ENCODE measurements at regions not wholly inside any gene's neighbourhood (a gene's known extent, or its start where the extent isn't known, plus 50 kb on each side); places are given as distances from the start of the nearest gene placed in this dataset.

DNA sequence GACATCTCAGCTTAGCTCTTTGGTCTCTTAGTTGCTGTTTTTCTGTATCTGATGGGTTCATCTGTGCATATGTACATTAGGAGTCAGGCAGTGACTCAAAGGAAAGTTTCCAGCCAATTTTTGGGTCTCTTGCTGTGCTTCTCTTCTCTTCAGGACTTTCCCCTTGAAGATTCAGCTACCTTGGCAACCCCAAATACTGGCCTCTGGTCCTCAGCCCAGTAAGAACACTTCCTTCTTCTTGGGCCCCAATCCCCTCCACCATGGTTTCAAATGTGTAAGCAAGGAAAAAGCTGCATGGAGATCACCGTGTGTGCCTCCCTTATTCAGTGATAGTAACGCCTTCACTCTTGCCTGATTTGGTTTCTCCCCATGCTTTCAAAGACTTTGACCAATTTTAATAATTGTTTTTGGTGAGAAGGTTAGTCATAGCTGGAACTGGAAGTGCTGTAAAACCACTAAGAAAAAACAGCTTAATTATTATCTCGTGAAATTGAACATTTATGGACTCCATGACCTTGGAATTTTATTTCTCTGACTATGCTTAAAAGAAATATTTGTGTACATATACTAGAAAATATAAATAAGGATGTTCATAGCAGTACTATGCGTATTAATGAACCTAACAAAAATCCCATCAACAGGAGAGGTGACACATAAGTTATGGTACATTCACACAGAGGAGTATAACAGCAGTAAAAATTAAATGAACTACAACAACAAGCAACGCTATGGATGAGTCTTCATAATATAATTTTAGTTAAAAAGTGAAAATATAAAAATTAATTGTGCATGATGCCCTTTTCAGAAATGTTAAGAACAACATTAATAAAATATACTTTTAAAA is 125.3 kb upstream of the BCL6 start:
- TF ChIP-seq, protein P1, sequence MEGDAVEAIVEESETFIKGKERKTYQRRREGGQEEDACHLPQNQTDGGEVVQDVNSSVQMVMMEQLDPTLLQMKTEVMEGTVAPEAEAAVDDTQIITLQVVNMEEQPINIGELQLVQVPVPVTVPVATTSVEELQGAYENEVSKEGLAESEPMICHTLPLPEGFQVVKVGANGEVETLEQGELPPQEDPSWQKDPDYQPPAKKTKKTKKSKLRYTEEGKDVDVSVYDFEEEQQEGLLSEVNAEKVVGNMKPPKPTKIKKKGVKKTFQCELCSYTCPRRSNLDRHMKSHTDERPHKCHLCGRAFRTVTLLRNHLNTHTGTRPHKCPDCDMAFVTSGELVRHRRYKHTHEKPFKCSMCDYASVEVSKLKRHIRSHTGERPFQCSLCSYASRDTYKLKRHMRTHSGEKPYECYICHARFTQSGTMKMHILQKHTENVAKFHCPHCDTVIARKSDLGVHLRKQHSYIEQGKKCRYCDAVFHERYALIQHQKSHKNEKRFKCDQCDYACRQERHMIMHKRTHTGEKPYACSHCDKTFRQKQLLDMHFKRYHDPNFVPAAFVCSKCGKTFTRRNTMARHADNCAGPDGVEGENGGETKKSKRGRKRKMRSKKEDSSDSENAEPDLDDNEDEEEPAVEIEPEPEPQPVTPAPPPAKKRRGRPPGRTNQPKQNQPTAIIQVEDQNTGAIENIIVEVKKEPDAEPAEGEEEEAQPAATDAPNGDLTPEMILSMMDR (IDR thresholded peaks at IDR 0.05; ENCODE audit: insufficient read depth, low read depth, low read length), result no peak
- no peak overlapping the region for H3K4me3 ChIP-seq (ENCODE audit: low read depth, low read length)
- DNase-seq (ENCODE audit: low read depth), result no peak

DNA sequence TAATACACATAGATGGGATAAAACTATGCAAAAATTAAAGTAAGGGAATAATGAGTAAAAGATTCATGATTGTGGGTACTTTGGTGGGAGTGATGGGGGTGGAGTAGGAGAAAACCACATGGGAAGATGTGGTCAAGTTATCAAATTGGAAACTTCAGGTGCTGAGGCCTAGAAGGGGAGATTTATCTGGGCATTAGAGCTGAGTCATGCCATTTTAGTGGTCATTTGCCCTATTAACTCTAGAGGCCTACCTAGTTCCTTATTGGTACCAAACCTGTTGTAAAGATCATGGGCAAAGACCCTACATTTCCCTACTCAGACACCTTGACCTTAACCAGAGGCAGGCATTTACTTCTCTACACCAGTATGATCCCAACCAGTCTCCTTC is 125.9 kb upstream of the BCL6 start:
- no peak for DNase-seq (ENCODE audit: low read depth)
- TF ChIP-seq, protein P1 (IDR thresholded peaks at IDR 0.05; ENCODE audit: insufficient read depth, low read depth, low read length), result no peak
- no peak overlapping the region for H3K4me3 ChIP-seq (ENCODE audit: low read depth, low read length)

DNA sequence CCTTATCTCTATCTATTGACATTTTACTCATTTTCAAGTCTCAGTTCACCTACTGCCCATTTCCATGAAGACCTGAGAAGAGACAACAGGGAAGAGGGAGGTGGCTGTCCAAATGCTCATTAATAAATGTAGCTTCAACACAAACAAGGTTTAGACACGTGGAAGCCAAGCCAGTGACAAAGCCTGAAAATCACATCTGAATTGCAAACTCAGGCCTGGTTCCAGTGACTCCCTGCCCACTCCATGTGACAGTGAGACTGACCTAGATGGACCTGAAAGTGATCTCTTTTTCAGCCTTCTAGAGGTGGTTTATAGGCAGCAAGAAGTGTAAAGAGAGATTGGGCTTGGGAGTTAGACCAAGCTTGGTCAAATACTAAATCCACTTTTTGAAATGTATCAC is 126.6 kb upstream of the BCL6 start:
- TF ChIP-seq, protein P1 (IDR thresholded peaks at IDR 0.05; ENCODE audit: insufficient read depth, low read depth, low read length), result no peak
- no peak for DNase-seq (ENCODE audit: low read depth)
- H3K4me3 ChIP-seq (ENCODE audit: low read depth, low read length), result no peak overlapping the region

DNA sequence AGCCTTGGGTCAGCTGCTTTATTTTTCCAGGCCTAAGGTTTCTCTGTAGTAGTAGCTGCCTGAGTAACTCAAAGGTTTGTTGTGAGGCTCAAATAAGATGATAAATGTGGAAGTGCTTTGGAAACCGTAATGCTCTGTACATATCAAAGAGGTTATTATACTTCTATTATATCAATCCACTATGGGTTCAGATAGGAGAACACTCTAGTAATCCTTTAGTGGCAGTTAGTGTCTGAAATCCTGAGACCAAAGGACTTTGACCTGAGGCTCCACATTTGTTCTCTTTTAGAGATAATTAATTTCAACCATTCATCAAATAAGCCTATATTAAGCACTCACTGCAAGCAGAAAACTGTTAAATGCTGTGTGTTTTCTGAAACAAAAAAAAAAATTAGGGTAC is 128.6 kb upstream of the BCL6 start:
- DNase-seq (ENCODE audit: low read depth), result no peak
- no peak overlapping the region for H3K4me3 ChIP-seq (ENCODE audit: low read depth, low read length)
- TF ChIP-seq, protein P1 (IDR thresholded peaks at IDR 0.05; ENCODE audit: insufficient read depth, low read depth, low read length), result no peak

DNA sequence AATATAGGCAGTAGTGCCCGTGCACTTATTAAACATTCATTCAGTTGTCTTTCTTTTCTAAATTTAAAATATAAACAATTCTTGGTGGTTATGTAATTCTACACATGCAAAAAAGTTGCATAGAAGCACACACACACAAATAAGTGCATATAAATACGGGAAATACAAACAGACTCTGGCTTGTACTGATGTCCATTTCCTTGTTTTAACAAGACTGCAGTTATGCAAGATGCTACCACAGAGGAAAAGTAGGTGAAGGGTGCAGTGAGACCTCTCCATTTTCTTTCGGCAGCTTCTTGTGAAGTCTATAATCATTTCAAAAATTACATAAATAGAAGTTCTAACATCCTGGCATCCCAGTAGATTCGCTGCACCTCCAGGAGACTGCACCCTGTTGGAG is 130.6 kb upstream of the BCL6 start:
- no peak overlapping the region for H3K4me3 ChIP-seq (ENCODE audit: low read depth, low read length)
- TF ChIP-seq, protein P1 (IDR thresholded peaks at IDR 0.05; ENCODE audit: insufficient read depth, low read depth, low read length), result no peak
- DNase-seq (ENCODE audit: low read depth), result no peak

DNA sequence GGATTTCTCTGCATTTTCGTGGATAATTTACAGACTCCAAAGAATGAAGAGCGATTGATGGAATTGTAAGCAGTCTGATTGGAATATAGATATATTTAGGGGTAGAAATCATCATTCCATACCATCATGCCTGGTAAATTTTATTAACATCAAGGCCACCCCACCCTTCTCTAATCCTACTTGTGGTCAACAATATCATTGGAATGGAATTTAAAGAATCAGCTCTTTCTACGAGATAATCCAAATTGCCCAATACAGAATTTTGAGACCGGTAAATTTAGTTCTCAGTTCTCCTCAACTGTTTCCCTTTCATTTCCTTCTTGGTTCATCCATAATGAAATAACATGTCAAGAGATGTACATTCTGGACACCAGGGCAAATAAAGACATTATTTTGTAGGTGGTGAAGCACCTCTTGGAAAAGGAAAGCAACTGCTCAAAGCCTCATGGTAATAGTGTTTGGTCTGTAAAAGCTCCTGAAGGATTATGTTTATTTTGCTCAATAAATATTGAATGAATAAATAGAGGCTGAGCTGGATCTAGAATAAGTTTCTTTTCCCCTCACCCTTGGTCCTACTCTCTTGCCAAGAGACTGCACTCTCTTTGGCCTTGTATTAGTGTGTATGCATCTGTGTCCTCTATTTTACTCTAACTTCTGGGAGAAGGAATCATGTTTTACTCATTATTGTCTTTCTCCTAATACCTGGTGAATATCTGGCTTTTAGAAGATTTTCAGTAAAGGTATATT is 133.7 kb upstream of the BCL6 start:
- peak; percentile 75 for DNase-seq (ENCODE audit: low read depth)
- H3K4me3 ChIP-seq (ENCODE audit: low read depth, low read length), result peak overlapping the region; percentile 5
- TF ChIP-seq, protein P1 (IDR thresholded peaks at IDR 0.05; ENCODE audit: insufficient read depth, low read depth, low read length), result no peak

Data from fibroblast of villous mesenchyme (primary cell).